GM06990 (cell line): ENCODE measurements at regions not wholly inside any gene's neighbourhood (a gene's known extent, or its start where the extent isn't known, plus 50 kb on each side); places are given as distances from the start of the nearest gene placed in this dataset.

Source experiments
- DNase-seq: peaks from one replicate; pipeline ENCODE4 v3.0.0-alpha.2; 2011; ENCODE audit not compliant: insufficient read length; ENCODE audit errors: extremely low read depth
- H3K27me3 ChIP-seq: replicated peaks from 2 replicates; pipeline ENCODE4 v1.6.0; 2011; ENCODE audit warnings: low read length; ENCODE audit not compliant: control insufficient read depth, insufficient read depth
- H3K36me3 ChIP-seq: 2 replicates; pipeline ENCODE4 v1.5.1; 2011; ENCODE audit warnings: low read length; ENCODE audit not compliant: control insufficient read depth, insufficient read depth
- H3K4me3 ChIP-seq: replicated peaks from 2 replicates; pipeline ENCODE4 v1.5.1; 2011; ENCODE audit warnings: low read depth, mild to moderate bottlenecking, control low read depth, low read length
- TF ChIP-seq, protein P1 (sequence below): IDR thresholded peaks from 2 replicates; pipeline ENCODE4 v1.5.1; 2011; ENCODE audit warnings: low read length, control low read depth, mild to moderate bottlenecking, inconsistent platforms; ENCODE audit not compliant: insufficient read depth, poor library complexity, severe bottlenecking

DNA sequence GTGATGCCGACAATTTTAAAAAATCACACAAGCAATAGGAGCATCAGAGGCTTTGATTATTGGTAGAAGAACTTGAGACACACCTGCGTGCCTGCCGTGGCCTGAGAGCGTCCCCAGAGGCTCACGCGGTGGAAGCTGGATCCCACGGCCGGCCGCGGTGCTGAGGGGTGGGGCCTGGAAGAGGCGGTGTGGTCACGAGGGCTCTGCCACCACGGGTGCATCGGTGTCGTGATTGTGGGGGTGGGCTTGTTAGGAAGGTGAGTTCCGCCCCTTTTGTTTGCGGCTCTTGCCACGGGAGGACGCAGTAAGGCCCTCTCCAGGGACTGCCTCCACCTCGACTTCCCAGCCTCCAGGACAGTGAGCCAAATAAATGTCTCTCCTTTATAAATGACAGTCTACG lies 77.2 kb upstream of the ADRA2C start:
- no peak overlapping the region for H3K4me3 ChIP-seq
- no peak for DNase-seq
- TF ChIP-seq, protein P1, sequence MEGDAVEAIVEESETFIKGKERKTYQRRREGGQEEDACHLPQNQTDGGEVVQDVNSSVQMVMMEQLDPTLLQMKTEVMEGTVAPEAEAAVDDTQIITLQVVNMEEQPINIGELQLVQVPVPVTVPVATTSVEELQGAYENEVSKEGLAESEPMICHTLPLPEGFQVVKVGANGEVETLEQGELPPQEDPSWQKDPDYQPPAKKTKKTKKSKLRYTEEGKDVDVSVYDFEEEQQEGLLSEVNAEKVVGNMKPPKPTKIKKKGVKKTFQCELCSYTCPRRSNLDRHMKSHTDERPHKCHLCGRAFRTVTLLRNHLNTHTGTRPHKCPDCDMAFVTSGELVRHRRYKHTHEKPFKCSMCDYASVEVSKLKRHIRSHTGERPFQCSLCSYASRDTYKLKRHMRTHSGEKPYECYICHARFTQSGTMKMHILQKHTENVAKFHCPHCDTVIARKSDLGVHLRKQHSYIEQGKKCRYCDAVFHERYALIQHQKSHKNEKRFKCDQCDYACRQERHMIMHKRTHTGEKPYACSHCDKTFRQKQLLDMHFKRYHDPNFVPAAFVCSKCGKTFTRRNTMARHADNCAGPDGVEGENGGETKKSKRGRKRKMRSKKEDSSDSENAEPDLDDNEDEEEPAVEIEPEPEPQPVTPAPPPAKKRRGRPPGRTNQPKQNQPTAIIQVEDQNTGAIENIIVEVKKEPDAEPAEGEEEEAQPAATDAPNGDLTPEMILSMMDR: no peak
- H3K27me3 ChIP-seq: no peaks in the 10 kb centered on the region
- no peaks in the 10 kb centered on the region for H3K36me3 ChIP-seq

DNA sequence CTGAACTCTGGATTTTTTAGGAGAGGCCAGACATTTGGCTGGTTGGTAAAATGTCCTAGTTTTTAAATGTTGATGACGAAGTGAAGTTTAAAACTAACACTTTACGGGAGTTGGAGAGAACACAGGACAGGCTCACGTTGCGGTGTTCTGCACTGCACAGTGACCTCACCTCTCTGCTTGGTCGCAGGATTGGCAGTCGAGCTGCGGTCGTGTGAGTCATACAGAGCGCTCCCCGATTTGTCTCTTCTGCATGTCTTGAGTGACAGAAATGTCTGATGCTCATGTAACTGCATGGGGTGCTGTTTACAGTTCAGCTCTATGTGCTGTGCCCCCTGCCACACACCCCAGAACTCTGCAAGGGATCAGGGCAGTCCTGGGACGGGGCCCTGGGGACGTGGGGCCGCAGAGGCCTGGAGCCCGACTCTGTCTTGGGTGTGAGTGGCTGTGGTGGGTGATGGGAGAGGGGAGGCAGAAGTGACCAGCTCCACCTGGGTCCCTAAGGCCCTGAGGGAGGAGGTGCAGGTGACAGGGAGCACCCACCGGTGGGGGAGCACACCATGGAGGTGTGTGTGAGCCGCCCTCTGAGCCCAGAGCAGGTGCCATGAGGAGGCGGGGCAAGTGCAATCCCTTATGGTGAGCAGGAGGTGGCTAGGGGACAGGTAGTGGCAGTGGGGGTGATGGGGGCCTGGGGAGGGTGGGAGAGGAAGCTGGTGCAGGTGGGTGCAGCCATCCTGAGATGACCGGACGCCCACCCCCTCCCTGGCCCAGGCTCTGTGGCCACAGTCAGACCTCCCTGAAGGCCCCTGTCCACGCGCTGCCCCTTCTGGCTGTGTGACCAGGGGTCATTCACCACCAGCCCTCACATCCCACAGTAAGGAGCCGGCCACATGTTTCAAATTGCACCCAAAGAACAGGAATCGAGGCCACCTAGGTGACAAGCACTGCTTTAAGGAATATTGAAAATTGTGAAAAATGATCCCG lies 77.9 kb upstream of the ADRA2C start:
- no peaks in the 10 kb centered on the region for H3K36me3 ChIP-seq
- no peak for DNase-seq
- no peaks in the 10 kb centered on the region for H3K27me3 ChIP-seq
- TF ChIP-seq, protein P1: no peak
- H3K4me3 ChIP-seq: no peak overlapping the region

DNA sequence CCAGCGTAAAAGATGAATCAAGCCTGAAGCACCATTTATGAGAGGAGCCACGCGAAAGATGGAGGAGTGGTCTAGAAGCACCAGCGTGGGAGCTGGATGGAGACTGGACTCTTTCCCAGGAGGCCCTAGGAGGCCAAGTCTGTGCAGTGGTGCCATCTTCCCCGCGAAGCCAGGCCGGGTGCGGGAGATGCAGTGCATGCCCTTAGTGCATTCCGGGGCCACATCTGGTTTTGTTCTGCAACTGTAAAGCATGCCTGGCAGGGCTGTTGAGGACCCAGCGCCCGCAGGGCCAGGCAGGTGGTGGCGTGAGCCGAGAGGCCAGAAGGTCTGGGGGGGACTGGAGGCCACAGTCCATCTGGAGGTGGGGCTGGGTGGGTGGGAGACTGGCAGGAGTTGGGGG lies 78.6 kb upstream of the ADRA2C start:
- H3K4me3 ChIP-seq: no peak overlapping the region
- H3K27me3 ChIP-seq: no peaks in the 10 kb centered on the region
- TF ChIP-seq, protein P1: no peak
- DNase-seq: no peak
- H3K36me3 ChIP-seq: no peaks in the 10 kb centered on the region

DNA sequence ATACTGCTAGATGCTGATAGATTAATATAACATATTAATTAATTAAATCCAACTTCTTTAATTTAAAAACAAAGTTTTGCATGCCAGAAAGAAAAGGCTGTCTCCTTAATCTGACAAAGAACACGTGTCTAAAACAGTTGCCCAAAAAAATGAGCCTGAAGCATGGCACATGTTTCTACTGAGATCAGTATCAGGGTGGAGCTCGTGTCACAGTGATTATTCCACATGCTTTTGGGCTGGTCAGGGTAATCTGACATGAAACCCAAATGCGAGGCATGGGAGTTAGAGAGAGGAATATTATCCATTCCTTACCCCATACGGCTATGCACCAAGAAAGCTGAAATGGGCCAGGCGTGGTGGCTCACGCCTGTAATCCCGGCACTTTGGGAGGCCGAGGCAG lies 79.4 kb upstream of the ADRA2C start:
- Histone ChIP-seq H3K4me3 (no peak overlapping the region), H3K27me3 (no peaks in the 10 kb centered on the region), H3K36me3 (no peaks in the 10 kb centered on the region)
- no peak for DNase-seq
- TF ChIP-seq, protein P1: no peak

DNA sequence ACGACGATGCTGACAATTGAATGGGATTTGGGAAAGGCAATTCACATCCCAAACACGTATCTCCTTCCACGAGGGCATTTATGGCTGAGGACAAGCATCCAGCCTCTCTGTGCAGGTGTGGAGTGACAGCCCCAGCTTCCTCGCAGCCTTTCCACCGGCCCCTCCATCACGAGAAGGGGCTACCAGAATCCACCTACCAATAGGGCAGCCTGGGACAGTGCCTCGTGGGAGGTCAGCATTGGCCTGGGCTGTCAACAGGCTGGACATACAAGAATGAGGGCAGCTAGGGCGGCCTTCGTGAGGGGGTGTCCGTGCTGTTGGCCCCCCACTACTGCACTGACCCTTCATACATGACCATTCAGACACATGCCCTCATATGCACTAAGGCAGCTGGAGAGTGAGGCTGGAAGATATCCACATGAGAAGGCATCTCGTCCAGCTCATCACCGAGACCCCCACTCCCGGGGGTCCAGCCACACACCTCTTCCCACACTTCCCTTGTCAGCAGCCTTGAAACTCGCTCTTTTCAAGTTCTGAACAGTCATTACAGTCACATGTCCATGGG lies 81.0 kb upstream of the ADRA2C start:
- DNase-seq: no peak
- no peak overlapping the region for H3K4me3 ChIP-seq
- H3K27me3 ChIP-seq: no peaks in the 10 kb centered on the region
- TF ChIP-seq, protein P1: no peak
- no peaks in the 10 kb centered on the region for H3K36me3 ChIP-seq
